Transverse colon (tissue), 3 donors: ENCODE measurements at regions not wholly inside any gene's neighbourhood (a gene's known extent, or its start where the extent isn't known, plus 50 kb on each side); places are given as distances from the start of the nearest gene placed in this dataset.

ENCODE experiments used
- POLR2A ChIP-seq: fragments of 450-650 bp; IDR thresholded peaks from one replicate; pipeline ENCODE4 v1.6.1; 2016; ENCODE audit warnings: antibody characterized with exemption, mild to moderate bottlenecking, moderate library complexity
- TF ChIP-seq, protein P1 (sequence below), 5 experiments: fragments of 200-600 bp in 3 of 5; fragments of 450-650 bp in 2 of 5; sonication (generic) in 3 of 5; IDR thresholded peaks; 1 replicate in 2 of 5; 2 replicates in 3 of 5; pipeline ENCODE4 v1.5.1; 2016 to 2017; ENCODE audit warnings: antibody characterized with exemption in 5 of 5, inconsistent platforms in 3 of 5, mild to moderate bottlenecking in 2 of 5, moderate library complexity in 1 of 5

- TF ChIP-seq, protein P1, sequence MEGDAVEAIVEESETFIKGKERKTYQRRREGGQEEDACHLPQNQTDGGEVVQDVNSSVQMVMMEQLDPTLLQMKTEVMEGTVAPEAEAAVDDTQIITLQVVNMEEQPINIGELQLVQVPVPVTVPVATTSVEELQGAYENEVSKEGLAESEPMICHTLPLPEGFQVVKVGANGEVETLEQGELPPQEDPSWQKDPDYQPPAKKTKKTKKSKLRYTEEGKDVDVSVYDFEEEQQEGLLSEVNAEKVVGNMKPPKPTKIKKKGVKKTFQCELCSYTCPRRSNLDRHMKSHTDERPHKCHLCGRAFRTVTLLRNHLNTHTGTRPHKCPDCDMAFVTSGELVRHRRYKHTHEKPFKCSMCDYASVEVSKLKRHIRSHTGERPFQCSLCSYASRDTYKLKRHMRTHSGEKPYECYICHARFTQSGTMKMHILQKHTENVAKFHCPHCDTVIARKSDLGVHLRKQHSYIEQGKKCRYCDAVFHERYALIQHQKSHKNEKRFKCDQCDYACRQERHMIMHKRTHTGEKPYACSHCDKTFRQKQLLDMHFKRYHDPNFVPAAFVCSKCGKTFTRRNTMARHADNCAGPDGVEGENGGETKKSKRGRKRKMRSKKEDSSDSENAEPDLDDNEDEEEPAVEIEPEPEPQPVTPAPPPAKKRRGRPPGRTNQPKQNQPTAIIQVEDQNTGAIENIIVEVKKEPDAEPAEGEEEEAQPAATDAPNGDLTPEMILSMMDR (IDR thresholded peaks at IDR 0.05), result no peak
- TF ChIP-seq POLR2A, result no peak
Observed at GRCh38 chr12:60191676-60192359, 596.0 kb downstream of the SLC16A7 start.
